K562 (cell line): ENCODE measurements at regions not wholly inside any gene's neighbourhood (a gene's known extent, or its start where the extent isn't known, plus 50 kb on each side); places are given as distances from the start of the nearest gene placed in this dataset.

Source experiments
- ATAC-seq: fragments of 200-7000 bp; cut with Tn5 transposase; 3 replicates; pipeline ENCODE4 v1.9.1; 2020; ENCODE audit warnings: moderate library complexity
- BruUV-seq: library from RNA; stranded (reverse); fragments of 400-500 nt; replicated peaks from 2 replicates; lab custom pipeline; 2021; lab: Mats Ljungman, UMichigan
- CTCF ChIA-PET: fragments of 300-600 bp; formaldehyde crosslinking; extraction: SDS; loops from one replicate; lab custom pipeline; 2021; ENCODE audit warnings: low intra/inter-chr PET ratio; lab: Yijun Ruan, JAX
- POLR2A ChIA-PET: fragments of 300-600, 350-650 bp; sonication (Branson Sonifier 250); formaldehyde crosslinking; extraction: SDS; loops from one replicate; lab custom pipeline; 2021; ENCODE audit warnings: antibody characterized with exemption, inconsistent platforms; lab: Yijun Ruan, JAX
- DNase-seq, 4 experiments: peaks; one replicate each; pipeline versions ENCODE4 v3.0.0 to v3.0.0-alpha.2; 2011 to 2018; ENCODE audit warnings: low spot score in 3 of 4, mixed read lengths in 3 of 4; ENCODE audit errors: extremely low read depth in 1 of 4
- FAIRE-seq: peaks from 2 replicates; lab custom pipeline; 2011; peaks lifted over from hg19 to GRCh38; lab: Jason Lieb, UNC
- H2AFZ ChIP-seq: 2 replicates; pipeline ENCODE4 v1.6.0; 2011; ENCODE audit warnings: low read depth, low read length, control low read depth, inconsistent platforms
- H3K27ac ChIP-seq: fragments of 200-600 bp; 3 replicates; pipeline ENCODE4 v1.8.0; 2011; ENCODE audit warnings: low read depth, mild to moderate bottlenecking, control low read depth, inconsistent platforms, low read length, moderate library complexity, mixed read lengths; ENCODE audit errors: extremely low read depth
- H3K27me3 ChIP-seq, 2 experiments: fragments of 300-600 bp in 1 of 2; 2 replicates in 1 of 2; 3 replicates in 1 of 2; pipeline versions ENCODE4 v1.6.0 to v1.8.0; 2011; ENCODE audit warnings: inconsistent platforms in 2 of 2, low read length in 2 of 2, mild to moderate bottlenecking in 1 of 2, mixed read lengths in 1 of 2, moderate library complexity in 1 of 2; ENCODE audit not compliant: control insufficient read depth in 2 of 2, insufficient read depth in 2 of 2
- H3K36me3 ChIP-seq: fragments of 300-600 bp; 3 replicates; pipeline ENCODE4 v1.8.0; 2011; ENCODE audit warnings: mild to moderate bottlenecking, low read length, inconsistent platforms; ENCODE audit not compliant: control insufficient read depth, insufficient read depth
- H3K4me1 ChIP-seq, 2 experiments: fragments of 200-600 bp in 1 of 2; replicated peaks in 1 of 2; 2 replicates in 1 of 2; 3 replicates in 1 of 2; pipeline versions ENCODE4 v1.5.1 to v1.8.0; 2011; ENCODE audit warnings: inconsistent platforms in 2 of 2, low read length in 2 of 2, mild to moderate bottlenecking in 1 of 2, mixed read lengths in 1 of 2, moderate library complexity in 1 of 2; ENCODE audit not compliant: control insufficient read depth in 2 of 2, insufficient read depth in 2 of 2
- H3K4me2 ChIP-seq: 2 replicates; pipeline ENCODE4 v1.6.1; 2011; ENCODE audit warnings: low read length, control low read depth, inconsistent platforms, mixed read lengths; ENCODE audit not compliant: insufficient read depth
- H3K4me3 ChIP-seq: fragments of 200-600 bp; sonication (generic), shearing (Covaris generic); 2 replicates; pipeline ENCODE4 v1.5.1; 2016; ENCODE audit warnings: control low read depth, inconsistent platforms
- H3K79me2 ChIP-seq: fragments of 200-600 bp; 3 replicates; pipeline ENCODE4 v1.8.0; 2011; ENCODE audit warnings: low read length, inconsistent platforms; ENCODE audit not compliant: control insufficient read depth, insufficient read depth
- H3K9ac ChIP-seq, 2 experiments: 2 replicates each; pipeline versions ENCODE4 v1.6.0 to v1.6.1; 2011; ENCODE audit warnings: low read depth in 2 of 2, low read length in 2 of 2, control low read depth in 1 of 2, inconsistent platforms in 1 of 2, mild to moderate bottlenecking in 1 of 2, mixed read lengths in 1 of 2; ENCODE audit not compliant: insufficient read depth in 1 of 2
- H3K9me1 ChIP-seq: one replicate; pipeline ENCODE4 v1.6.0; 2011; ENCODE audit warnings: inconsistent platforms, mild to moderate bottlenecking, low read length, moderate library complexity; ENCODE audit not compliant: control insufficient read depth, insufficient read depth
- H3K9me3 ChIP-seq: replicated peaks from 2 replicates; pipeline ENCODE4 v1.5.1; 2011; ENCODE audit warnings: low read depth, low read length, inconsistent platforms; ENCODE audit not compliant: control insufficient read depth, insufficient read depth
- H4K20me1 ChIP-seq: replicated peaks from 2 replicates; pipeline ENCODE4 v1.6.1; 2011; ENCODE audit warnings: low read length, inconsistent platforms, mixed read lengths; ENCODE audit not compliant: control insufficient read depth, insufficient read depth
- CHD7 ChIP-seq: fragments of 200-600 bp; sonication (generic); IDR thresholded peaks from one replicate; pipeline ENCODE4 v1.6.1; 2012; ENCODE audit warnings: mild to moderate bottlenecking, low read depth, low read length, inconsistent platforms
- GABPA ChIP-seq: fragments of 200-800 bp; sonication (Bioruptor generic); conservative IDR thresholded peaks from 2 replicates; pipeline ENCODE4 v1.6.1; 2016; ENCODE audit warnings: low read depth, missing genetic modification characterization, missing compliant biosample characterization
- NELFE ChIP-seq: IDR thresholded peaks from 2 replicates; pipeline ENCODE4 v1.6.1; 2011; ENCODE audit warnings: mild to moderate bottlenecking; ENCODE audit not compliant: insufficient read depth, insufficient read length
- NEUROD1 ChIP-seq: fragments of 150-350 bp; IDR thresholded peaks from 2 replicates; pipeline ENCODE4 v1.6.1; 2014; ENCODE audit warnings: borderline replicate concordance, low read length, low read depth; ENCODE audit not compliant: partially characterized antibody
- PTRF ChIP-seq: fragments of 450-650 bp; IDR thresholded peaks from 2 replicates; pipeline ENCODE4 v1.6.1; 2016; ENCODE audit warnings: mild to moderate bottlenecking, missing genetic modification characterization, missing compliant biosample characterization
- SAP30 ChIP-seq: fragments of 200-600 bp; sonication (generic); IDR thresholded peaks from 2 replicates; pipeline ENCODE4 v1.6.1; 2012; ENCODE audit warnings: borderline replicate concordance, low read depth, mild to moderate bottlenecking, moderate library complexity, low read length, control low read depth, inconsistent platforms; ENCODE audit not compliant: insufficient read depth, poor library complexity, severe bottlenecking
- SNIP1 ChIP-seq: fragments of 450-650 bp; IDR thresholded peaks from 2 replicates; pipeline ENCODE4 v1.7.1; 2017; ENCODE audit warnings: low read depth, mild to moderate bottlenecking
- SRSF1 ChIP-seq: fragments of 200-400 bp; formaldehyde crosslinking; IDR thresholded peaks from 2 replicates; pipeline ENCODE4 v1.6.1; 2017; ENCODE audit warnings: mild to moderate bottlenecking, low read depth, low read length, moderate library complexity
- ZFP36 ChIP-seq: fragments of 150-350 bp; IDR thresholded peaks from 2 replicates; pipeline ENCODE4 v1.6.1; 2018; ENCODE audit warnings: low read length, low read depth; ENCODE audit not compliant: partially characterized antibody
- ZNF134 ChIP-seq: fragments of 250-450 bp; sonication (Bioruptor Pico); conservative IDR thresholded peaks from 2 replicates; pipeline ENCODE4 v1.4.0; 2020
- ZNF224 ChIP-seq: sonication (generic); formaldehyde crosslinking; IDR thresholded peaks from 2 replicates; pipeline ENCODE4 v1.8.0; 2022; ENCODE audit warnings: mild to moderate bottlenecking, missing genetic modification reagents
- ZNF316 ChIP-seq: fragments of 450-650 bp; IDR thresholded peaks from 2 replicates; pipeline ENCODE4 v1.6.1; 2016
- ZNF354B ChIP-seq: fragments of 250-450 bp; sonication (Bioruptor Pico); IDR thresholded peaks from 2 replicates; pipeline ENCODE4 v1.4.0; 2020
- ZNF785 ChIP-seq: fragments of 250-450 bp; sonication (Bioruptor Pico); IDR thresholded peaks from 2 replicates; pipeline ENCODE4 v1.4.0; 2020; ENCODE audit warnings: mild to moderate bottlenecking
- ZSCAN32 ChIP-seq: fragments of 450-650 bp; formaldehyde crosslinking; IDR thresholded peaks from 2 replicates; pipeline ENCODE4 v1.4.0; 2020; ENCODE audit warnings: mild to moderate bottlenecking, moderate library complexity
- WGBS: fragments of 100-300 bp; shearing (Covaris generic); methylation state at CpG from one replicate; pipeline ENCODE4 v1.1.6; 2016; ENCODE audit warnings: low coverage, mixed read lengths; ENCODE audit not compliant: insufficient coverage; ENCODE audit errors: missing lambda C conversion rate; 5-methylcytosine and 5-hydroxymethylcytosine counted together
- in situ Hi-C: fragments of 300-500 bp; cut with MboI; formaldehyde crosslinking; loops from 4 replicates; pipeline ENCODE4 v1.15.0; 2018; ENCODE audit warnings: inconsistent platforms, mixed read lengths
- intact Hi-C: fragments of 100-400 bp; cut with micrococcal nuclease; formaldehyde crosslinking; loops from 2 replicates; pipeline ENCODE4 v1.14.2; 2022

DNA sequence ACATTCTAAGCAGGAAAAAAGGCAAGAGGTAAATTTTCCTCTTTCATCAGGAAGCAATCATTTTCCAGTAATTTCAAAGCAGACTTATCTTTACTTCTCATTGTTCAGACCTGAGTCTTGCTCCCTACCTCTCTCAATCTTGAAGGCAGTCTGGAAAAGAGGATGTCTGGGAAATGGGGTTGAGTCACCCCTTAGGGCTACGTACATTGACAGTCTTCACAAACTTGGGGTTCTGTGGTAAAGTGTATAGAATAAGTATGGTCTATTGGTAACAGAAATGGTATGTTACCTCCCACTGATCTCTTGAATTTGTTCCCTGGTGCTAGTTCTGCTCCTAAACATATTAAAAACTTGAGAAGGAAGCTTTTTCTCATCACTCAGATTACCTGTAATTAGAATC is 361.3 kb downstream of the SS18 start:
- DNase-seq (no peak), ATAC-seq (no peak), FAIRE-seq (no peak)
- ChIA-PET POLR2A (no interaction called here), CTCF (no interaction called here)
- Histone ChIP-seq H3K9ac (no peak overlapping the region), H2AFZ (no peak overlapping the region), H3K9me1 (no peaks in the 10 kb centered on the region), H4K20me1 (no peaks in the 10 kb centered on the region), H3K27me3 (no peaks in the 10 kb centered on the region; a peak in 1 of 5 replicates), H3K79me2 (no peaks in the 10 kb centered on the region), H3K36me3 (no peaks in the 10 kb centered on the region), H3K27ac (no peak overlapping the region), H3K4me2 (no peak overlapping the region), H3K9me3 (no peaks in the 10 kb centered on the region), H3K4me3 (no peak overlapping the region), H3K4me1 (no peaks in the 10 kb centered on the region)
- BruUV-seq = no TSS peak
- intact Hi-C loops = no loop called here
- 4% methylated on average over 1 of the region's 1 CpG for WGBS
- in situ Hi-C loops = no loop called here
- TF ChIP-seq ZNF224 (CRISPR knock-in tag) (no peak), ZNF316 (no peak), NELFE (no peak), PTRF (tag) (no peak), ZSCAN32 (CRISPR knock-in tag) (no peak), GABPA (tag) (no peak), ZNF134 (CRISPR knock-in tag) (no peak), ZNF785 (CRISPR knock-in tag) (no peak), NEUROD1 (no peak), ZFP36 (no peak), SAP30 (no peak), CHD7 (no peak), ZNF354B (CRISPR knock-in tag) (no peak), SRSF1 (no peak), SNIP1 (no peak)
